ENCODE measurements at regions not wholly inside any gene's neighbourhood (a gene's known extent, or its start where the extent isn't known, plus 50 kb on each side); places are given as distances from the start of the nearest gene placed in this dataset.
"Not testable (repeated sequence)": the region's sequence is repeated elsewhere in the genome, so short reads cannot be mapped to it uniquely, and the experiment has no call there.

DNA sequence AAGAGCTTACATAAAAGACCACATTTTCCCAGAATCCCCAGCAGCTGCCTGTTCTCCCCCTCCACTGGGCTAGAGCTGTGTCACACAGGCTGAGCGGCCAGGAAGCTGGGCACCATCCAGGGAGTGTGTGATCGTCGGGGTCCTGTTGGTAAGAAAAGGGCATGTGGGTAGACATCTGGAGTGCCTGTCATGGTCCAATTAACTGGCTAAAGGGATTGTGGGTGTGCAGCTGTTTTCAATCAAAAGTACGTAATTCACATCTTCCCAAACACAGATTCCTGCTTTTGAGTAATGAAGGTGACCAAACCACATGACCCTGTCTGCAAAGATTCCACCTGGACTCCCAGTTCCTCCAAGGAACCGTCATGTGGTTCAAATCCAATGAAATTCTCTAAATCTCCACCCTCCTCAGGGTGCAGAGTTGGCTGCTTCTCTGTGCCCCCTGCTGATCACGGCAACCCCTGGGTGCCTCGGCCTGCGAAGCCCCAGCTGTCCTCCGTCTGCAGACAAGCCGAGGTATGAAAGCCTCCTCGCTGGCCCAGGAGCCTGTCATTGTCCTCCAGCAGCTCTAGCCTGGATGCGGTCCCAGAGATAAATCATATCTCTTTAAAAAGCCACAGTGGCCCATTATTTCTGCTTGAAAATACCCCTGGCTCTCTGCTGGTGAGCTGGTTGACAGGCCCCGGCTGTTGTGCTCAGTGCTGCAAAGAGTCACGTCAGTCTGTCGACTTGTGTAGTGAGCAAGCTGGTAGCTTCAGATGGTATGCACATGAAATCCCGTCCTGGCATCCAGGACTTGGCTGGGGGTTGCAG, 172.9 kb upstream of the SULF2 start:
- DNase-seq: not testable (repeated sequence)

DNA sequence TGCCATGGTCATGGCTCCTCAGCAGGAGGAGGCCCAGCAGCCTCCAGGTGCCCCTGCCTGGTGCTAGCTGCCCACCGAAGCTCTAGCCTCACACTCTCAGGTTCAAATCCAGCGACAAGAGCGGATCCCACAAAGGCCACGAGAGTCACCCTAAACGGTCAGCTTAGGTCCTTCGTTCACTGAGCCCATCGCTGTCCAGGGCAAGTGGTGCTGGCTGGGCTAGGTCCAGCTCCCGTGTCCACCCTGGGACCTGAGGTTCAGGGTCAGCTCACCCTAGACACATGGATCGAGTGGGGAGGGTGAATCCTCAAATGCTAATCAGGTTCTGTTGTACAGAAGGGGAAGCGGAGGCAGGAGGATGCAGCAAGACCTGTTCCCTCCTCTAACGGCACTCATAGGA, 171.9 kb upstream of the SULF2 start:
- DNase-seq: no peak

- DNase-seq: peak; percentile 33
Measured at GRCh38 chr20:47956268-47956995, 171.2 kb upstream of the SULF2 start.

- DNase-seq: no peak
Measured at GRCh38 chr20:47953471-47953870, 168.2 kb upstream of the SULF2 start.

DNA sequence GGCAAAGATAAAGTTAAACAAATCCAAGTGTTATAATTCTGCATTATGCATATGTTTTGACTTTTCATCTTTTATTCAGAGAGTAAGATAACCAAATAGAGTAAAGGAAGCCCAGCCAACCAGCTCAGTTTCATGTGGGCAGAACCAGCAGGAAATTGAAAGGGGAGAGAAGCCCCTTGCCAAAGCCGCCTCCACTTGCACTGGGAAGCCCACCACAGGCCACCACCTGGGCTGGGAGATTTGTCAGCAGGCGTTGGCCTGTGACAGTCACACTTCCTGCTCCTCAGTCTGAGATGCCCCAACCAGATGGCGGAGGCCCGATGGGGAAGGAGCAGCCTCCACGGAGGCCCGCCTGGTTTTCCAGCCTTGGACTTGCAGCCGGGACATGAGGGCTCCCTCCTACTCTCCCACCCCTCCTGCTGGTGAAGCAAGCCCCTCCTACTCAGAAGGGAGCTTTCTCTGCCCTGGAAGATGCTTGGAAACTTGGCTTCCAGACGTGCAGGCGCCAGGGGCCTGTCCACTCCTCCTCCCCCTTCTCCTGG, 166.8 kb upstream of the SULF2 start:
- DNase-seq: no peak

- DNase-seq: no peak
Measured at GRCh38 chr20:47951521-47951971, 166.3 kb upstream of the SULF2 start.

GRCh38 chr20:47950913-47951283, 165.6 kb upstream of the SULF2 start:
- DNase-seq: no peak

GRCh38 chr20:47950124-47950912, 165.0 kb upstream of the SULF2 start:
- DNase-seq: peak; percentile 17

GRCh38 chr20:47949230-47949629, 163.9 kb upstream of the SULF2 start:
- no peak for DNase-seq

DNA sequence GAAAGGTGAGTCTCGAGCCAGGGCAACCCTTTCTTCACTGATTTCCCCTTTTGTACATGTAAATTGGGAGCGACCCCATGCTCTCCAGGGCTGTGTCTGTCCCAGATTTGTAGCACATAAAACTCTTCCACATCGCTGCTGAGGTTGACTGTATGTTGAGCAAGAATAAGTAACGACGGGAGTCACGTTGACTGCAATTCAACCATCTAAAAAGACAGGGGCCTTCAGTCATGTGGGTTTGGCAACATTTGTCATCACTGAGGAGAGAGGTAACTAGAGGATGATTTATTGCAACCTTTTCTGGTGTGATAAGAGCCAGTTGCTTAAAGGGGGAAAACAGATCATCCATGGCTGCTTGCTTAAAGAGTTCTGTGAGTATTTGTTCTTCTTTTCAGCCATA, 159.4 kb upstream of the SULF2 start:
- no peak for DNase-seq

DNA sequence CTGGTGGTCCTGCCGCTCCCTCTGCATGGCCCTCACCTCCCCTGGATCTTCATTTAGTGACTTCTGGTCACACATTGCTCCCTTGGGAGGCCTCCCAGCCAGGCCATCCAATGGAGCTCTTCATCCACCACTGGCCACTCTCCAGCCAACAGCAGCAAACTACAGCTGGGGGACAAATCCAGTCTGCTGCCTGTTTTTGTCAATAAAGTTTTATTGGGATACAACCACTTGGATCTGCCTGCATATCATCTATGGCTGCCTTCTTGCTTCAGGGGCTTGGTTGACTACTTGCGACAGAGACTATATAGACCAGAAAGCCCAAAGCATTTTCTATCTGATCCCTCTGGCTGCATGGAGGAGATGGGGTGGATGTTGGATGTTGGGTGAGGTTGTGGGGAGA, 156.6 kb upstream of the SULF2 start:
- no peak for DNase-seq

DNA sequence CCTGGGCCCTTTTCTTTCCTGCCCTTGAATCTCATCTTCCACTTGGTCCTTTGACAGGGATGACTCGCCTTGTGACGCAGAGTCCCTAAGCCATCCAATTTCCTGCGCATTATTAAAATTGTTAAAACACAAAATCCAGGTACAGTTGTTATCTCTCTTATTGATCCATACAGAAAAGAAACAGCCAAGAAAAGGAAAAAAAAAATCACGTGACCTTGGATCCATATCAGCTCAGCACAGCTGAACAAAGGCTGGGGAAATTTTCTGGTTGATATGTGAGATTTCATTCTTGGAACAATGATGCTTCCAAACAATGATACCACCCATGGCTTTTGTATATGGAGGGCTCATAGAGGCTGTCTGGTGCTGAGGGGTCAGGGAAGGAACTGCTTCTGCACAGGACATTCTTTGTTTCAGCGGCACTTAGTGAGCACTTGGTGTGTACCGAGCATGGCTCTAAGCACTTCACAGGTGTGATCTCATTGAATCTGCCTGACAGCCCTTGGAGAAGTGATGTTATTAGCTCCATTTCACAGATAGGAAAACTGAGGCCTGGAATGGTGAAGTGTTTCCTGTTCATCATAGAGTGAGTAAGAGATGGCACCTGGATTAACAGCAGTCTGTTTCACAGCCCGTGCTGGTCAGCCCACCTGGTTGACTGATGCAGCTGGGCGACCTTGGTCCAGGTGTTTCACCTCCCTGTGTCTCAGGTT, 155.0 kb upstream of the SULF2 start:
- DNase-seq: no peak

- no peak for DNase-seq
Measured at GRCh38 chr20:47936612-47937011, 151.3 kb upstream of the SULF2 start.

- no peak for DNase-seq
Measured at GRCh38 chr20:47934761-47935160, 149.5 kb upstream of the SULF2 start.

- no peak for DNase-seq
Measured at GRCh38 chr20:47931443-47931842, 146.2 kb upstream of the SULF2 start.

DNA sequence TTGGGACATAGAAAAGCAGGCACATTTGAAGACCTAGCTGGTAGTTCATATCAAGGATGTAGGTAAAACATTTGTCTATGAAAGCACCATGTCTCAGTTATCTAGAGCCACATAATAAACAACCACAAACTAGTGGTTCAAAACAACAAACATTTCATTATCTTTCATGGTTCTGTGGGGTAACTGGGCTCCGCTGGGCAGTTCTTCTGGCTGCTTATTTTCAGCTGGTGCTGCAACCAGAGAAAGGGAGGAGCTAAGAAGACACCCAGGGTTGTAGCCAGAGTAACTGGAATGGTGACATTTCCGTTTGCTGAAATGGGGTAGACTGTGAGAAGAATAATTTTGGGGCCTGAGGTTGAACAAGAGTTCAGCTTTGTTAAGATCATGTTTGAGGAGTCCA, 145.7 kb upstream of the SULF2 start:
- no peak for DNase-seq

- peak; percentile 40 for DNase-seq
Measured at GRCh38 chr20:47929368-47930115, 144.3 kb upstream of the SULF2 start.

- no peak for DNase-seq
Measured at GRCh38 chr20:47927944-47928343, 142.7 kb upstream of the SULF2 start.

DNA sequence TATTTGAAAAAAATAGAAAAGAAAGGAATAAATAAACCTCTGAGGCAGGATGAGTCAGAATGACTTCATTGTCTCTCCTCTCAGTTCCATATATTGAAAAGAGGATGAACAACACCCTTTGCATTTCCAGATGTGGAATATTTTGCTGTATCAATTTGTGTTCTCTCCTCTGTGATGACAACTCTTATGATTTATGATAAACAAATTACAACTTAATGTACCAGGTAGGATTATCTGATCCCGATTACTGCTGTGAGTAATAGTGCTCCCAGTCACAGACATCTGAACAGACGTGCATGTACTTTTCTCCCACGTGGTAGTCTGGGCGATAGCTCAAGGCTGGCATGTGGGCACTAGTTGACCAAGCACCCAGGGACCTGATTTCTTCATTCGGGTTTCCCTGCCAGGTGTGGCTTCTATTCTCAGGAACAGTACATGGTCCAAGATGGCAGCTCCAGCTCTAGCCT, 142.1 kb upstream of the SULF2 start:
- DNase-seq: no peak

GRCh38 chr20:47926731-47927130, 141.4 kb upstream of the SULF2 start:
- no peak for DNase-seq

DNA sequence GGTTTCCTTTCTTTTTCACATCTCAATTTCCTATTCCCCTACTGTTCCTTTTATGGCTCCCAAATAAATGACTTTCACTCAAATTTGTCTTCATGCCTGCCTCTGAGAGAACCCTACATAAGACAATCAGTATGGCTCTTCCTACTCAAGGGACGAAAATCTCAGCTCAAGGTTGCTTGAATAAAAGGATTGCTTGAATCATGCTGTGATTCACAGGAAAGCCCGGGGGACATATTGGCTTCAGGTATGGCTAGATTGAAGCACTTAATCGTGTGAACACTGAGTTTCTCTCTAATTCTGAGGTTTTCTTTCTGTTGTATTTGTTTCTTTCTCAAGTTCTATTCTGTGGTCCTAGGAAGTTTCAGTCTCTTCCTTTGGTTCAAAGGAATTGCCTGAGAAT, 140.3 kb upstream of the SULF2 start:
- no peak for DNase-seq
